NOMO-1 treated with DMSO at 0.1 percent for 48 hours (cell line): ENCODE measurements at regions not wholly inside any gene's neighbourhood (a gene's known extent, or its start where the extent isn't known, plus 50 kb on each side); places are given as distances from the start of the nearest gene placed in this dataset.
A peak's percentile ranks its signal among the peaks of the same experiment; 100 is the strongest.
"Not testable (repeated sequence)": the region's sequence is repeated elsewhere in the genome, so short reads cannot be mapped to it uniquely, and the experiment has no call there.

Experiments used
- DNase-seq: peaks from one replicate; lab custom pipeline; 2025; ENCODE audit not compliant: unreplicated experiment; lab: John Stamatoyannopoulos, UW

DNA sequence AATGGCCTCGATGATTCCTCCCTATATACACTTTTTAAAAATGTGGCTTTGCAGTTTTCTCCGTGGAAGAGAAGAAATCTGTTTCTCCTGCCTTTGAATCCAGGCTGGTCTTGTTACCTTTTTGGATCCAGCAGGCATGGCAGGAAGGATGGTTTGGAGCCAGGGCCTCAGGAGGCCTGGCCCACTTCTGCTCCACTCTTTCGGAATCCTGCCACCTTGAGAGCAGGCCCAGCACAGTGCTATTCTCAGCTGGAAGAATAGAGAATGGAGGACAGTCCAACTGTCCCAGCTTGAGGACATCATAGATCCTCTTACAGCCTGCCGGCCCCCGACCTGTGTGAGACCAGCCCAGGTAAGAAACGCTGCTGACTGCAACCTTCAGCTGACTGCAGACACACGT, 421.5 kb downstream of the FUT8 start:
- DNase-seq = no peak

DNA sequence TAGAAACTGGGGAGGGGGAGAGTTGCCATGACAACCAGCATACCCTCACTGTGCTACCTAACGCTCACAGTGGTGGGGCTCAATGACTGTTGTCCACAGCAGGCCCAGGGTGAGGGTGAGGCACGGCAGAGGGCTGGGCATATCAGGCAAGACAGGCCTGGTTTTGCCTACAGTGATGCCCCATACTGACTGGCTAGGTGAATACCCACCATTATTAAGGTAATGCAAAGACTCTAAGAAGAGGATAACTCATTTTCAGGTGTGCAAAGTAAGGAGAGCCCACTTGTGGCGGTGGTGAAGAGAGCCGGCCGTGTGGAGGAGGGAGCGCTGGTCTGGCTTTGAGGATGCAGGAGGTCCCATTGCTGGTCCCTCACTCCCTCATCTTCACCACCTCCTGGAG, 422.3 kb downstream of the FUT8 start:
- no peak for DNase-seq

DNA sequence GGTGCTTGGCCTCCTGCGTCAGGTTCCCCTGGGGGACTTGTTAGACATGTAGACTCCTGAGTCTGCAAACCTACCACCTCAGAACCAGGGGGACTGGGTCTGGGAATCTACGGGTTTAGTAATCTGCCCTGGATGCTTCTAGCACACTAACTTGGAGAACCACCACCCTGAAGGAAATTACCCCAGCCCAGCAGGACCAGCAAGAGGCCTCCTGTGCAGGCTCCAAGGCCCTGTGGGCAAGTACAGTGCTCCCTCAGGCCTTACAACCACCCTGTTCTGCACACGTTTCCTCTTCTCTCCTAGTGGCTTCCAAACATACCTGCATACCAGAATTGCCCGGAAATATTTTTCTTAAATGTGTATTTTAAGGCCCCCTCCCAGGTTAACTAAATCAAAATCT, 423.0 kb downstream of the FUT8 start:
- no peak for DNase-seq

DNA sequence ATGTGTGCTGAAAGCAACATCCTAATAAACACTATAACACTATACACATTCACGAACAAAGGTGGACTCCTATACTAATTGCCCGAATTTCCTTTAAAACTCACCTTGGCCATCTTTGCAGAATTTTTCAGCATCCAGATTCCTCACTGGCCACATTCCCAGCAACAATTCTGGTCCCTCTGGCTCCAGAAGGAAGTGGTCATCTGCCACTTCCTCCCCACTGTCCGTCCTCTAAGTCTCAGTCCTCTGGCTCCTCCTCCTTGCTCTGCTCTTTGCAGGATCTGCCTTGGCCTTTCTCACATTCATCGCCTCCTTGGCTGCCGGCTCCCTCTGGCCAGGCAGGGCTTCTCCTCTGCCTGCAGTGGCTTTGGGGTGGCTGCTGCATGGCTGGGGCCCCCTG, 426.0 kb downstream of the FUT8 start:
- no peak for DNase-seq

DNA sequence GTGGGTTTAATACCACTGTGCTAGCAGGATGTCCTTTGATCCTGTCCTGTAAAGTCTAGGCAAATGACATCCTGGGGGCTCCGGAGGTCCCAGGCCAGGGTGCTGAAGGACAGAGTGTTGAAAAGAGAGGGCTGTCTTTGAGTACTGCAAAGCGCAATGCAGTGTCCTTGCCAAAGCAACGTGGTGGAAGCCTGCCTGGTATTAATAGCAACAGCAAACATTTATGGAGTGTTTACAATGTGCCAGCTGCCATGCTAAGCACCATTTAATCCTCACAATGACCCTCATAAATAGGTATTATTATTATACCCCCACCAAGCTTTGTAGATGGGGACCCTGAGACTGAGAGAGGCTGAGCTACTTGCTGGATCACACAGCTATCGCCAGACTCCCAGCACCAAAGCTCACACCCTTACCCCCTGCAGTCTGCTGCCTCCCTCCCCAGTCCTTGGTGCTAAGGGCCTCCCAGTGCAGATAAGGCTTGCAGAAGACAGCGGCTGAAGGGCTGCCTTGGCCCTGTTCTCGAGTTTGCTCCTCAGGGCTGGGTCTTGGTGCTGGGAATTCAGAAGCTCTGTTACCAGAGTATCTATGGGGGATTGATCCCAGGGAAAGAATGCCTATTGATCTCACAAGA, 427.7 kb downstream of the FUT8 start:
- DNase-seq = no peak

DNA sequence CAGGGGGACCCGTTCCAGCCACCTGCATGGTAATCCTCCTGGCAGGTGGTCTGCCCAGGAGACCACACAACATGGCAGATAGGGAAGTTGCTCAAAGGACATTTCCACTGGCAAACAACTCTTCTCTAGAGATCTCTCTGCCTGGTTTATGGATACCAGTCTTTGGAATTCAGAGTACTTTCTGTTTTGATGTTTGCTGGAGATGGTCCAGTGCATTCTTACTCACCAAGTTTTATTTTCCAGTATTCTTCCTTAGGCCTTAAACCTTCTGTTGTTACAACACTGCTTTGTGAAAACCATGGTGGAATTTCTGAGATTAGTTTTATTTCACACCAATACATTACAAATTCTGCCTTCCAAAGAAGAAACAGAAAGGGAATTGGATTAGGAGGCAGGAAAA, 428.3 kb downstream of the FUT8 start:
- no peak for DNase-seq

DNA sequence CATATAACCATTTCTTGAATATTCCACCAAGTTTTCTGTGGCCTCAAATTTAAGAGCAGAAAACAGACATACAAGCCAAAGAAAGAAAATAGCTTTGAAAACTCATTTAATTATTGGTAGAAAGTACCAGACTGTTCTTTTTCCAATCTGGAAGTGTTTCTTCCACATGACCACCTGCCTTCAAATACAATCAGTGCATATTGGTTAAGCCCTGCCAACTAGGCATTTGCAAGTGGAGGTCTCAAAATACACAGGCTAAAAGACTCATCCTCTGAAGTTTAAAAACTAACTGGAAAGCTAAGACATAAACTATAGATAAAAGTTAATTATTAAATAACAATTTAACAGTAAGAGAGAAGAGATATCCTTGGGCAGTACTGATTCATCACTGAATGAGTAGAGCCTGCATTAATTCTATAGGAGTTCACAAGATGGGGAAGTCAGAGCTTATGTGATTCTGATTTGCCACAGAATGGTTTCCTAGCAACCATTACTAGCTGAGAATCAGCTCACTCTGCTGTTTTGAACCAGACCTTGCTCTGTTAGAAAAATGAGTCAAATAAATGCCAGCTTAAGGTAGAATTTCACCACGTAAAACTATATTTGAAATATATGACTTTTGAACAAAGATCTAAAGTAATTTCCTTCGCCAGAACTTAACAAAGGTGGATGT, 433.8 kb downstream of the FUT8 start:
- peak; percentile 26 for DNase-seq

DNA sequence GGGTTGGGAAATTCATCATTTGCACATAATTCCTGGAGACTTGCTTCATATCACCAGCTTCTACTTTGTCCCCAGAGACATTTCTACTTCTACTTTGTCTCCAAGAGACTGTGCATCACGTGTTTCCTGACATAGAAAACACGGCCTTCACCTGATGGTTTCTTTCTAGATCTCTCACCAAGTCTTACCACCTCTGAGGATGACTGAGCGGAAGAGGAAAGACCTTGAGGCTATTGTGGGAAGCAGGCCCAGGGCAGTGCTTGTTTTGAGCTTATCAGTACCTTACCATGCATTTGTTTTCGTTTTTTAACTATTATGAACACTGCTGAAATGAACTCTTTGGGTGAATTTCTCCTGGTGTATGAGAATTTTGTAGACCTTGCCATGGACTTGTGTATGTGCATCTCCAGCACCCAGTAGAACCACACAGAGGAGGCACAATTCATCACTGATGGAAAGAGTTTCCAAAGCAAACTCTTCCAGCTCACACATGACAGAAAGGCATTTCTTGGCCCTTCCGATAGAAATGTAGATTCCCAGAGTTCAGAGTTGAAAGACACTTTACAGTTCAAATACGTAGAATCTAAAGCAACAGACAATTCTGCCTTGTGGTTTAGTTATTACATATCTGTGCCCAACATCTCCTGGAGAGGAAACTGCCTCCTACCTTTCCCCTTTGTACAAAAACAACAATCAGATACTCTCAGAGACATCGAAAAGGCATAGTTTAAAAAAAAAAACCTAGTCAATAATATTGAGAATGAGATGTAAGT, 434.7 kb downstream of the FUT8 start:
- no peak for DNase-seq

DNA sequence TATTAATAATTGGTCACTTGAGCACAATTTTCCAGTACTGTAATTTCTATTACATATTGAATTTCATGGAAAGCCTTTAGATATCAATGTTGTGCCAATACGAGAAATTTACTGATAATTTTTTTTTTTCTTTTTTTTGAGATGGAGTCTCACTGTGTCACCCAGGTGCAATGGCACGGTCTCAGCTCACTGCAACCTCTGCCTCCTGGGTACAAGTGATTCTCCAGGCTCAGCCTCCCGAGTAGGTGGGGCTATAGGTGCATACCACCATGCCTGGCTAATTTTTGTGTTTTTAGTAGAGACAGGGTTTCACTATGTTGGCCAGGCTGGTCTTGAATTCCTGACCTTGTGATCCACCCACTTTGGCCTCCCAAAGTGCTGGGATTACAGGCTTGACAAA, 435.4 kb downstream of the FUT8 start:
- not testable (repeated sequence) for DNase-seq

DNA sequence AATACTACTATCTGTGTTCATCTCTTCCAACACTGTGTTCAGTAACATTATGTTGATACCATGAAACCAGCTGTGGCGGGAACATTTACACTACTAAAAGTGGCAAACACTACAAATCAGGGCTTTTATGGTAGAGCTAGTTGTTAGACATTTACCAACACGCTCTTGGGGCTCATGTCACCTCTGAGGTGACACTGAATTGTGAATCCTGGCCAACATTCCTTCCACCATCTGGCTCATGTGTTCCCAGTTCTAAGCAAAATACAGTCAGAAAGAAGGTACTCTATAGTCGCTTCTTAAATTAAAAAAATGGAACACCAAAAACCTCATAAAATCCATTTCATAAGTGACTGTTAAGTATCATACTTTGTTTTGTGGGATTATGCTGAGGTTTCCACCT, 436.6 kb downstream of the FUT8 start:
- DNase-seq = no peak

DNA sequence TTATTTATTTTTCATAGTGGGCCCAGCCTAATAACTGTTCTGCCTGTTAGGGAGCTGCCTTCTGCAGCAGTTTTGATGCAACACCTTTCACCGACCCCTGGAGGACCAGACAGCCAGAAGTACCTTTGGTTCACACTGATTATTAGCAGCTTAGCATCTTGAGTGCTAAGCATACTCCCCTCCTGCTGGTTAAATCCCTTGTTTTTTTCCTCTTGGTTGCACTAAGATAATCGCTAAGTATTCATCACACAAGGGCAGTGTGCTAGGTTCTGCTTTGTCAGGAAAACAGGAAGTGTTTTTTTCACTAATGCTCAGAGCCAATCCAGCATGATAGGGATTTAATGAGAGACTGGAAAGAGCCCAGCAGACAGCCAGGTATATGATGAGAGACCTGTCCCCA, 437.0 kb downstream of the FUT8 start:
- peak; percentile 30 for DNase-seq

DNA sequence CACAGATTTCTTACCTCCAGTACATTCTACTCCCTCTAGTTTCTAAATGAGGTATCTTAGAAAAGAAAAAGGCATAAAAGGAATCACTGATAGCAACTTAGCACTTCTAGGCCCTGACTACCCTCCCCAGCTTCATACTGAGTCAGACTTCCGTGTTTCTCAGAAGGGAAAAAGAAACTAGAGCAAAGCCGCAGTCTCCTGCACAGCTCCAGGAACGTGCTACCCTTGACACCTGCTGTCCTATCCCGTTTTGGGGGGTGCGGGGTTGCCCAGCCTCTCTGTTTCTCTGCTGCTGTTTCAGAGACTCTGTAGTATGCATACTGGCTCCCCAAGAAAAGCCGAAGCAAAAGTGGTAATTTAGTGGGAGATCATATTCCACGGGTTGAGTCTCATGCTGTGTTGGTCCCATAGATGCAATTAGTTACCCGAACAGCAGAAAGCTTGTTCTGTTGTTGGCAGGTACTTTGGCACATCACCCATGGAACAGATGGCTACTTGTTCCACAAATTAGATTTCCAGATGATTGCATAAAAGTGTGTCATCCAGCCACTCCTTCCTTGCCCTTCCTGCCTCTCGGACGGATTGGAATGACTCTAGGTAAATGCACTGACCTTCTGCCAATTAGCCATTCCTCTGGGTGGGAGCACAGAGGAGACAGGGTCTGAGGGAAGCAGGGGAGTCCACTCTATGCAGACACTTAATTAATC, 438.1 kb downstream of the FUT8 start:
- peak; percentile 5 for DNase-seq

DNA sequence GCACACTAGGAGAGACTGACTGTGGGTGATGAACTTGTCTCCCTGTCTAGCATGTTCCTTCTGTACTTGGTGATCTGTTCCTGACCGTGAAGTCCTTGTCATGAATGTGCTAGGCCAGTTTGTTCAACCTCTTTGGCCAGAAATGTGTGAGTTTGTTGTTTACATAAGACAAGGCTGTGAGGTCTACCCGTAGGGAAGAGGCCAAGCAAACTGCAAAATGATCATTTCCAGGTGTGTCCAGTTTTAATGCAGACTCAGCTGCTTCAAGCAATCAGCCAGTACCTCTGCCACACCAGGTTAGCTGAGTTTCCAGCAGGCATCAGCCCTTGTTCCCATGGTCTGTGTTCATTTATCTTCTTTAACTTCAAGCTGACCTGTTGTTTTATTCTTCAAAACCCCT, 440.2 kb downstream of the FUT8 start:
- DNase-seq = no peak

DNA sequence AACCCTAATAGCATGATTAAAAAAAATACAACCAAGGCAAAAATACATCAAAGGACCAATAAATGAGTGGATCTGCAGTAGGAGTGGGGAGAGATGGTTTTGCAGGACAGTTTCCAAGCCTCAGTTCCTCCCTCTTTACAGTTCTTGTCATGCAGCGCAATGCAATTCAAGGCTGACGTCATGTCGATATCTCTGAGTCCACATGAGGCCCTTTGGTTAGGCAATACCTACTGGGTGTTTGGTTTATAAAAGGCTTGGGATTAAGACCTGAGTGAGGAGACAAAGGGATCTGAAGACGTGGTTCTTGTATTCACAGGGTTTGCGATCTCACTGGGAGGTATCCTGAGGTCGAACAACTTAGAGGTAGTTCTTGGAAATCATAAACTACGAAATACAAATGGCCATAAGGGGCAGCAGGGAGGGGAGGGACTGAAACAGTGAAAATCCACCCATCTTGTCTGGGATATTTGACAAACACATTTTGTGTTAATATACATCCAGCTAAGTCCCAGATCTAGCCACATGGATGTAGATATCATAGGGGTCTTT, 441.0 kb downstream of the FUT8 start:
- DNase-seq = no peak

DNA sequence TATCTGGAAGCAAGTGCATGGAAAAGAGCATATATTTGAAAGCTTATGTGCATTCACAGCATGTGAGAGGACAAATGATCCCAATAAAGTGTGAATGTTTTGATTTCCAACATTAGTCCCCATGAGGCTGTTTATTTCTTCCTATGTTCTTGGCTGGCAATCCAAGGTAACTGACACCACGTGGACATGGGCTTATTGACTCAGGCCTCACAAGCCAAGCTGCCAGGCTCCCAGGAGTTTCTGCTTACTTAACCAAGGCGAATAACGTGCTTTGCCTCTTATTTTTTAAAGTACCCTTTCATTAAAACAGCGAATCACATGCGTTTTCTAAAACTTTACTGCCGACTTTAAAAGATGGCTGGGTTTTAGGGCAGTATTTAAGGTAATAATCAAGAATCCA, 441.7 kb downstream of the FUT8 start:
- no peak for DNase-seq

DNA sequence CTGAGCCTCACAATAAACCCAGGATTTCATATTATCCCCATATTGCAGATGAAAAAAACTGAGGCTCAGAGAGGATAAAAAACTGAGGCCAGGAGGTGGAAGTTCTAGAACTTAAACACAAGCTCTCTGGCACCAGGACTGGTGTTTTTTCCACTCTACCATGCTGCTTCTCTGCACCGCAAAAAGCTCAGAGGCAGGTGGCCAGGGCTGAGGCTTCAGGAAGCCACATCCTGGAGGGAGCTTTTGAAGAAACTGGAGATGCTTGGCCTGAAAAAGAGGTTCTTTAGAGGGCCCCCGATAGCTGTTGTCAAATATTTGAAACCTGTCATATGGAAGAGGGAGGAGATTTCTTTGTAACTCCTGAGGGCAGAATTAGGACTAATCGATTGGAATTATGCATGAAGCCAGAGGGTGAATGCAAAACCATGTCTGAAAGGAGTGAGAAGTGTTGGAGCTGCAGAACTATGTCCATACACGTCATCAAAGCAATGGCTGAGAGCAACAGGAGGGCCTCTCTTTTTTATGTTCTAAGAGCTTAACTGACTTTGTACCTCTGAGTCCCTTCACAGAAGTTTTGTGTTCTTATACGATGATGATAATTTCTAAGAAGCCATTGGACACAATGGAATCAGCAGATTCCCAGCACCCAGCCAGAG, 448.6 kb downstream of the FUT8 start:
- DNase-seq = no peak

DNA sequence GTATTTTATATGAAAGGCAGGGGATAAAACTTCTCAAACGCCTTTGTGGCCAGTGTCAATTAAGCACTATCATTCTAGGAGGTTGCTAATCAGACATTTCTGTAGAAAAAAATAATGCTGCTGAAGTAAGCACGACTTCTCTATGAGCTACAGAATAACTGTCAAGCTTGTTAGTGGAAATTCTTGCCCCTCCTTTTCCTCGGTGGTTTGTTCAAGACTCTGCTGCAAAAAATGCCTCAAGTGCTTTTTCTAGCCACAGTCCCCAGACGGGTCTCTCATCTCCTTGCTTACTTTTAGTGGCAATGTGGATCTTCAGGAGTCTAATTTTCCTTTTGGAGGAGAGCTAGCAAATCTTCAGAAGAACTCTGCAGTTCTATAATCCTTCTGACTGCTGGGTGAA, 452.0 kb downstream of the FUT8 start:
- DNase-seq = no peak

DNA sequence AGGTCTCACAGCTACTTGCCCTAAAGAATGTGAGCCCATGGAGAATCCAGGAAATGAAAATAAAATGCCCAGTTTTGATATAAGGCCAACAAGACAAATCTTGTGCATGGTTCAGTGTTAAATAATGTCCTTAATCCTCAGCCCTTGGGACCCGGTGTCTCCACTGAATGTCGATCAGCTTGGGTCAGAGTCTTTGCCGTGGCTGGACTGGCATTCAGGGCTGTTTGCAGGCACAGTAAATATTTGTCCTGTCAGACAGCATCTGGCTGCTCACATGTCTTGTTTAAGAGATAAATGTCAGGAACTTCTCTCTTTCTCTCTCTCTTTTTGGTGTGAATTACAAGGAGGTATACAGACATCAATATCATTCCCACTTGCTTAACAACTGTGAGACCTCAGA, 452.5 kb downstream of the FUT8 start:
- DNase-seq = no peak

DNA sequence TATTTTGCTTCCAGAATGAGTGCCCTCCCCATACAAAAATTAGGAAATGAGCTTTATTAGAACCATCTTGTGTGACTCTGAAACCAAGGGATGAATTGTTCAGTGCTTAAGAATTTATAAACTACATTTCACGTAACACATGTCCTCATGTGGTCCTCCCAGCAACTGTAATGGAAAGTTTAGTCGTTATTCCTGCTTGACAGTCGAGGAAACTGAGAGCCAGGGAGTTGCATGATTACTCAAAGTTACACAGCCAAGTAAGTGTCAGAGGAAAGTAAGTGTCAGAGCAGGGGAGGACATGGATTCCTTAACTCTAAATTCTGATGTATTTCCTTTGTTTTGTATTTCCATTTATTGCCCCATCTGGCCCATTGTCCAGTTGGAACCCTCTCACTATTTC, 453.9 kb downstream of the FUT8 start:
- no peak for DNase-seq

DNA sequence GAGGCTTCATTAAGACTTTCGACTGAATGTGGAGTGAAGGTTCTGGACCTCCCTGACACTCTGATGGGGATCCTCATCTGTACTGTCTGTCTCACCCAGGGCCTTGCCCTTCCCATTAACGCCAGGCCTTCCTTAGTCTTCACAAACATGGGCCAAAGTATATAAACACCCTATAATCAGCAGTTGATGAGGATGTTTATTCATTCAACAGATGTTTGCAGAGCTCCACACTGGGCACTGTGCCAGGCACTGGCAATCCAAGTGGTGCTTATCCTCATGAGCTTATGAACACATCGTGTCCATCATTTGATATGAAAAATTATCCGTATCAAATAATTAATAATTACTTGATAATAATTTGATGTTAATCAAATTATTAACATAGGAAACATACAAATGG, 454.4 kb downstream of the FUT8 start:
- no peak for DNase-seq

DNA sequence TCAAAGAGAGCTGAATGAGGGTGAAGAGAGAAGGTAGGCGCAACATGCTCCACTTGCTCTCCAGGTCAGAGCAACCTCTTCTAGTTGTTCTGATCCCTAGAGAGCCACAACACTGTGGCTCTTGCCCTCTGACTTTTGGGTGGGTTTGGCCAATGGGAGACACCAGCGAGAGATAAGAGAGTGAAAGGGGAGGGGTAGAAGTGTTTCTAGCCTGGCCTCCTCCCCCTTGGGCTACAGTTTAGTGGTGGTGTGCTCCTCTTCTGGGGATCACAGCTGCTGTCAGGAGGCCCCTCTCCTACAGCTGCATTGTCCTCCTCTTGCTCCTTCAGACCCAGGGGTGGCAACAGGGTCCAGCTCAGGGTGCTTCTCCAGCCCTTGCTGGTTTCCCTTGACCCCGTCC, 454.8 kb downstream of the FUT8 start:
- DNase-seq = no peak
